RWPE2 (cell line): ENCODE measurements at regions not wholly inside any gene's neighbourhood (a gene's known extent, or its start where the extent isn't known, plus 50 kb on each side); places are given as distances from the start of the nearest gene placed in this dataset.

Experiments used
- ATAC-seq: fragments of 200-7000 bp; cut with Tn5 transposase; 3 replicates; pipeline ENCODE4 v1.9.1; 2021; ENCODE audit warnings: low read depth
- DNase-seq: peaks from one replicate; pipeline ENCODE4 v3.0.0-alpha.2; 2020; ENCODE audit warnings: low spot score
- H3K27ac ChIP-seq: fragments of 450-650 bp; 2 replicates; pipeline ENCODE4 v1.5.1; 2017; ENCODE audit warnings: mild to moderate bottlenecking; ENCODE audit not compliant: poor library complexity, severe bottlenecking
- H3K27me3 ChIP-seq: fragments of 250-450 bp; sonication (Bioruptor Pico); 2 replicates; pipeline ENCODE4 v1.5.1; 2021; ENCODE audit warnings: mild to moderate bottlenecking, moderate library complexity; ENCODE audit not compliant: insufficient read depth, poor library complexity, severe bottlenecking
- H3K36me3 ChIP-seq: fragments of 250-450 bp; sonication (Bioruptor Pico); 2 replicates; pipeline ENCODE4 v1.5.1; 2020; ENCODE audit warnings: low read depth, mild to moderate bottlenecking, moderate library complexity
- H3K4me1 ChIP-seq: fragments of 250-450 bp; sonication (Bioruptor Pico); 2 replicates; pipeline ENCODE4 v1.5.1; 2021; ENCODE audit warnings: mild to moderate bottlenecking, moderate library complexity; ENCODE audit not compliant: insufficient read depth, poor library complexity, severe bottlenecking
- H3K4me3 ChIP-seq: fragments of 250-450 bp; sonication (Bioruptor Pico); 2 replicates; pipeline ENCODE4 v1.5.1; 2021; ENCODE audit warnings: mild to moderate bottlenecking, moderate library complexity; ENCODE audit not compliant: severe bottlenecking
- H3K9me3 ChIP-seq: fragments of 250-450 bp; sonication (Bioruptor Pico); 2 replicates; pipeline ENCODE4 v1.5.1; 2021; ENCODE audit warnings: mild to moderate bottlenecking, moderate library complexity; ENCODE audit not compliant: severe bottlenecking
- CTCF ChIP-seq: fragments of 450-650 bp; IDR thresholded peaks from one replicate; pipeline ENCODE4 v1.5.1; 2017; ENCODE audit warnings: mild to moderate bottlenecking, moderate library complexity; ENCODE audit not compliant: poor library complexity, severe bottlenecking

GRCh38 chr6:103047567-103047966 lies 1654.1 kb downstream of the GRIK2 start:
- no peak for TF ChIP-seq CTCF
- no peaks in the 10 kb centered on the region for H3K4me1 ChIP-seq
- no peaks in the 10 kb centered on the region for H3K9me3 ChIP-seq
- H3K36me3 ChIP-seq = no peaks in the 10 kb centered on the region
- H3K27ac ChIP-seq = no peak overlapping the region
- H3K27me3 ChIP-seq = no peaks in the 10 kb centered on the region
- ATAC-seq = no peak
- no peak for DNase-seq
- H3K4me3 ChIP-seq = no peak overlapping the region

GRCh38 chr6:103042336-103042735 lies 1648.8 kb downstream of the GRIK2 start:
- Histone ChIP-seq H3K27ac (no peak overlapping the region), H3K9me3 (no peaks in the 10 kb centered on the region), H3K4me1 (no peaks in the 10 kb centered on the region), H3K27me3 (no peaks in the 10 kb centered on the region), H3K36me3 (no peaks in the 10 kb centered on the region), H3K4me3 (no peak overlapping the region)
- DNase-seq (no peak), ATAC-seq (no peak)
- no peak for TF ChIP-seq CTCF

GRCh38 chr6:103036846-103037245 lies 1643.3 kb downstream of the GRIK2 start:
- Histone ChIP-seq H3K27me3 (no peaks in the 10 kb centered on the region), H3K9me3 (no peaks in the 10 kb centered on the region), H3K4me1 (no peaks in the 10 kb centered on the region), H3K4me3 (no peak overlapping the region), H3K27ac (no peak overlapping the region), H3K36me3 (no peaks in the 10 kb centered on the region)
- DNase-seq (no peak), ATAC-seq (no peak)
- TF ChIP-seq CTCF = no peak

GRCh38 chr6:103027271-103027931 lies 1633.9 kb downstream of the GRIK2 start:
- TF ChIP-seq CTCF = no peak
- Histone ChIP-seq H3K4me1 (no peaks in the 10 kb centered on the region), H3K36me3 (no peaks in the 10 kb centered on the region), H3K27me3 (no peaks in the 10 kb centered on the region), H3K27ac (no peak overlapping the region), H3K4me3 (no peak overlapping the region), H3K9me3 (no peaks in the 10 kb centered on the region)
- no peak for DNase-seq
- no peak for ATAC-seq

- no peak for DNase-seq
- no peak overlapping the region for H3K4me3 ChIP-seq
- H3K4me1 ChIP-seq = no peaks in the 10 kb centered on the region
- H3K27ac ChIP-seq = no peak overlapping the region
- no peaks in the 10 kb centered on the region for H3K27me3 ChIP-seq
- ATAC-seq = no peak
- H3K36me3 ChIP-seq = no peaks in the 10 kb centered on the region
- no peaks in the 10 kb centered on the region for H3K9me3 ChIP-seq
- no peak for TF ChIP-seq CTCF
These were observed 1624.9 kb downstream of the GRIK2 start for GRCh38 chr6:103018426-103018825.
